Neural crest cell (in vitro differentiated cells): ENCODE measurements at regions not wholly inside any gene's neighbourhood (a gene's known extent, or its start where the extent isn't known, plus 50 kb on each side); places are given as distances from the start of the nearest gene placed in this dataset.

Experiments
- DNase-seq: peaks from one replicate; pipeline ENCODE4 v3.0.0; 2021; ENCODE audit warnings: low read depth, mixed read lengths, low spot score
- H3K27ac Mint-ChIP-seq: one replicate; pipeline ENCODE4 v1.8.0; 2021; ENCODE audit warnings: mild to moderate bottlenecking, mixed read lengths; ENCODE audit not compliant: unreplicated experiment
- H3K27me3 Mint-ChIP-seq: 2 replicates; pipeline ENCODE4 v1.8.0; 2021; ENCODE audit warnings: low read depth, mild to moderate bottlenecking, mixed read lengths
- H3K36me3 Mint-ChIP-seq: 2 replicates; pipeline ENCODE4 v1.8.0; 2021; ENCODE audit warnings: low read depth, mild to moderate bottlenecking, mixed read lengths
- H3K4me1 Mint-ChIP-seq: 2 replicates; pipeline ENCODE4 v1.8.0; 2021; ENCODE audit warnings: mixed read lengths
- H3K4me3 Mint-ChIP-seq: one replicate; pipeline ENCODE4 v1.8.0; 2021; ENCODE audit warnings: mild to moderate bottlenecking, mixed read lengths
- H3K9me3 Mint-ChIP-seq: 2 replicates; pipeline ENCODE4 v1.8.0; 2021; ENCODE audit warnings: mixed read lengths
- CTCF ChIP-seq: fragments of 200-600 bp; sonication (generic); conservative IDR thresholded peaks from 2 replicates; pipeline ENCODE4 v1.5.0; 2021; ENCODE audit warnings: antibody characterized with exemption, mild to moderate bottlenecking

DNA sequence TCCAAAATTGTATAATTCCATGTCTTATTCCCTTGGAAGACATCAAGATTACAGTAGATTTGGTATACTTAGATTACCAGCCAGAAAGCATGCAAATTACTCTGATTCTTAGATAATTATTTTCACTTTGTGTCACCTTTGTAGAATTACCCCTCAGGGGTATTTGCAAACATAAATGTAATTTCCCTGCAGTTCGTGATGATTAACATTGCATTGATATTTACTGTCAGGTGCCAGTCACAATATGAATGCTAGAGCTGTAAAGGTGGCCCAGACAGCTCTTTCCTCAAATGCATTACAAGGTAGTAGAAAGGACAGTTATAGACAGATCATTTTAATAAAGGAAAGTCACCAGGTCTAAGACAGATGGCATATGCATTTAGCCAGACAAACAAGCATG, 1537.5 kb upstream of the PIK3C3 start:
- no peak for TF ChIP-seq CTCF
- Mint-ChIP-seq H3K36me3 (no peaks in the 10 kb centered on the region), H3K27ac (no peak overlapping the region), H3K27me3 (no peaks in the 10 kb centered on the region), H3K9me3 (peaks cover 2% of the 10 kb centered on the region), H3K4me1 (peaks cover 18% of the 10 kb centered on the region), H3K4me3 (no peak overlapping the region)
- no peak for DNase-seq

- peaks cover 2% of the 10 kb centered on the region for H3K9me3 Mint-ChIP-seq
- H3K36me3 Mint-ChIP-seq, result no peaks in the 10 kb centered on the region
- no peak overlapping the region for H3K27ac Mint-ChIP-seq
- no peak overlapping the region for H3K4me3 Mint-ChIP-seq
- peaks cover 18% of the 10 kb centered on the region for H3K4me1 Mint-ChIP-seq
- TF ChIP-seq CTCF, result no peak
- no peak for DNase-seq
- no peaks in the 10 kb centered on the region for H3K27me3 Mint-ChIP-seq
Observed at GRCh38 chr18:40415821-40416220, 1539.2 kb upstream of the PIK3C3 start.

DNA sequence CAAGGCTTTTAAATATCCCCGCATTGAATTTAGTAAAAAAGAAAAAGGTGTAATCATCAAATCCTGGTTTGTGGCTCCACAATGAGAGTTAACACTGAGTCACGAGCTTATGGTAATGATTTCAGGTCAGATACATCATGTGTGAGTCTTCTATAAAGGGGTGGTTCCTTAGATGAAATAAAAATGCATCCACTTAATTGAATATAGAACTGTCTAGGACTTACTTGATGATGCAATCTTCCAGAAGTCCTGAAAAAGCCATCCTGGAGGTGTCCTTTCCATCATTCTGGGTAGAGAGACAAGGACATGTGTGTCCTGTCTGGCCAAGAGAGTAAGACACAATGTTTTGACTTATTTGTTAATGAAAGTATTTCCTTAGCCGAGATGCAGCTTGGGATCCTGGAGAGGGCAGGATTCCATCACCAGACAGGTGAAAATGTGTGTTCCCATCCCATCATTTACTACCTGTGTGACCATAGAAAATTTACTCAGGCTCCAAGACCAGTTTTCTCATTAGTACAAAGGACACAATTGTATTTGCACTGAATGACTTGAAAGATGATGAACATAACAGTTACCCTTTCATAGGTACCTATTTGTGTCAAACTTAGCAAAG, 1539.8 kb upstream of the PIK3C3 start:
- no peaks in the 10 kb centered on the region for H3K27me3 Mint-ChIP-seq
- peaks cover 18% of the 10 kb centered on the region for H3K4me1 Mint-ChIP-seq
- no peak overlapping the region for H3K27ac Mint-ChIP-seq
- no peak for DNase-seq
- no peaks in the 10 kb centered on the region for H3K36me3 Mint-ChIP-seq
- peaks cover 2% of the 10 kb centered on the region for H3K9me3 Mint-ChIP-seq
- H3K4me3 Mint-ChIP-seq, result no peak overlapping the region
- TF ChIP-seq CTCF, result no peak

DNA sequence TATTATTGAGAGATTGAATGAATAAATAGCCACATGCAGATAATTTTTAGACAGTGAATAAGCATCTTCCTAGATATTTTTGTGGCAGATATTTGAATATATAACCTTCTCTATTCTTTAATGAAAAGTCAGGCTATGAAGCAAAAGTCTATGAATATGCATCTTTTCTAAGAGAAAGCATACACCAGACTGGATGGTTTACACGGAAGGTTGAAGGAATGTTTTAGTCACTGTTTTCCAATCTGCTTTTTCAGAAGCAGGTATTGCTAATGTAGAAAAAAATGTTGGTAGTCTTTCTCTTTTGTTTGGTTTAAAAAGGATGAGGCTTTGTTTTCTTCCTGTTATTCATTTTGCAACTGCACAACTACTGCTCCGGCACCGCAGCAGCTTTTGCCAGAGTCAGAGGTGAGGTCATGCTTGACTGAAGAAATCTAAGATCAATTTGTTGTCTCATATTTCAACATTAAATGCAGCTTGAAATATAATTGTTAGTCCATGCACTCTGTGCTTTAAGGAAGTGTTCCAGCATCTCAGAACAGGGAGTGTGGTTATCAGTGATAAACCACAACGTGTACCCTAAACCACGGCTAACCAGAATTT, 1540.8 kb upstream of the PIK3C3 start:
- peaks cover 2% of the 10 kb centered on the region for H3K9me3 Mint-ChIP-seq
- H3K36me3 Mint-ChIP-seq, result no peaks in the 10 kb centered on the region
- H3K4me1 Mint-ChIP-seq, result peaks cover 18% of the 10 kb centered on the region
- DNase-seq, result no peak
- no peak overlapping the region for H3K27ac Mint-ChIP-seq
- no peaks in the 10 kb centered on the region for H3K27me3 Mint-ChIP-seq
- H3K4me3 Mint-ChIP-seq, result no peak overlapping the region
- TF ChIP-seq CTCF, result no peak

DNA sequence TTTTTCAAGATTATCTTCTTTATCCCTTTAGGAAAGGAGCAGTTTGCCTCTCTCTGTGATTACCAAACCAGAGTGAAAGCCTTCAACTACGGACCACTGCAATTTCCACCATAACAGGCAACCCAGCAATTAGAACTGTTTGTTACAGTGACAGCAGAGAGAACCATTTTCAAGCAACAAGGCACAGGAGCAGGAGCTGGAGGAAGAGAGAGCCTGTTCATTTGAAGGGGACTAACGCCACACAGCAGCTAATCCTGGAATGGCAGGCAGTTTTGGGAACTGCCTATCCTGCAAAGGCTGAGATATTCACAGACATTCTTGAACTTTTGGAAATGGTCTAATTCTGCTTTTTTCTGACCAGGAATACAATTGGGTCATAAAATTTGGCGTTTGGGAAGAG, 1541.9 kb upstream of the PIK3C3 start:
- Mint-ChIP-seq H3K27me3 (no peaks in the 10 kb centered on the region), H3K9me3 (peaks cover 2% of the 10 kb centered on the region), H3K27ac (no peak overlapping the region), H3K4me1 (peaks cover 18% of the 10 kb centered on the region), H3K4me3 (no peak overlapping the region), H3K36me3 (no peaks in the 10 kb centered on the region)
- peak; percentile 71 for TF ChIP-seq CTCF
- DNase-seq, result peak; percentile 28
